ENCODE measurements at regions not wholly inside any gene's neighbourhood (a gene's known extent, or its start where the extent isn't known, plus 50 kb on each side); places are given as distances from the start of the nearest gene placed in this dataset.

DNA sequence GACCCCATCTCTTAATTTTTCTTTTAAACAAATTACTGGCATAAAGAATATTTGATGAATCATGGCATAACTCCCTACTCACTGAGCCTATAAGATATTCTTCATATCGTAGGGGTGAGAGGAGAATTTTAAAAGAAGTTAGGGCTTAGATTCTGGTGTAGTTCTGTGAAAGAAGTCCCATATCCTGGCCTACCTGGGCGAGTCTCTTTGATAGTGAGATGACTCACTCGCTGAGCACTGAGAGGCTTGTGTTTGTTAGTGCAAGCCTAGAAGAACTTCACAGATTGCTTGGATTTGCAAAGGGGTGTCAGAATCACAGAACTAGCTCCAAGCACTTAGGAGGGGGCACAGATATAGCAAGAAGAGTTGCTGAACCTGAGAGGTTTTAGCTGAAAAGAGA, 133.8 kb upstream of the TMC3 start:
- DNase-seq = no peak

GRCh38 chr15:81506936-81507335, 132.9 kb upstream of the TMC3 start:
- no peak for DNase-seq

- no peak for DNase-seq
Observed at GRCh38 chr15:81506071-81506470, 132.1 kb upstream of the TMC3 start.

GRCh38 chr15:81504170-81504905, 130.3 kb upstream of the TMC3 start:
- no peak for DNase-seq

DNA sequence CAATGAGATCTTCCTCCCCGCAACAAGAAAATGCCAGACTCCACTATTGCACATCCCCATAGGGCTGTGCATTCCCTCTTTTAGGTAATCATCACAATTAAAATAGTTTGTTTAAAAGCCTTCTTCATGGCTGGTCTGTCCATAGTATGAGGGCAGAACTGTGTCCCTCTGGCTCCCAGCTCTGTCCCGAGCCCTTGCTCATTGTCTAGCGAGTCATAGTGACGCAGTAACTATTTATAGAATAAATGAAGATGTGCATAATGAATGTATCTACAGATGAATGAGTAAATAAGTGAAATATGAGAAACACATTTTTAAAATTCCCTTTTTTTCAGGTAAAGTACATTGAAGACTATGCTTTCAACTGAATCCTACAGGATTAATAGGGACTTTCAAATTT, 128.4 kb upstream of the TMC3 start:
- DNase-seq = no peak

DNA sequence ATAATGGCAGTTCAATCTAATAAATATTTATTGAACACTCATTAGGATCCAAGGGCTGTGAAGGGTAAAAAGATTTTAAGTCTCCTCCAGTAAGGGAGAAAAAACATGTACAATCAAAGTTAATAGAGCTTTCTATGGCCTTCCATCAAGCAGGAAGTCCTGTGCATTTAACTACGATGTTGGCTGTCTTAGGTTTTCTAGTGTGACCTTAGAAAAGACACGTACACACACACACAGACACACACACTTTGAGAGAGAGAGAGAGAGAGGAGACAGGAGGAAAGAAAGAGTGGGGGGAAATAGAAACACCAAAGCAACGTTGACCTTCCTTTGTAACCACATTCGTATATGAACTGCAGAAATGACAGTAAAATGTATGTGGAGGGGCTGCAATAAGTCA, 126.1 kb upstream of the TMC3 start:
- no peak for DNase-seq

- DNase-seq = no peak
Observed at GRCh38 chr15:81498294-81498693, 124.3 kb upstream of the TMC3 start.

GRCh38 chr15:81497238-81497637, 123.2 kb upstream of the TMC3 start:
- DNase-seq = no peak

- no peak for DNase-seq
Observed at GRCh38 chr15:81495780-81496467, 121.9 kb upstream of the TMC3 start.

- no peak for DNase-seq
Observed at GRCh38 chr15:81492969-81493645, 119.1 kb upstream of the TMC3 start.

GRCh38 chr15:81492331-81492968, 118.4 kb upstream of the TMC3 start:
- DNase-seq = no peak

GRCh38 chr15:81491414-81492096, 117.5 kb upstream of the TMC3 start:
- DNase-seq = no peak

GRCh38 chr15:81485806-81486205, 111.8 kb upstream of the TMC3 start:
- no peak for DNase-seq

GRCh38 chr15:81484086-81484955, 110.3 kb upstream of the TMC3 start:
- DNase-seq = no peak

DNA sequence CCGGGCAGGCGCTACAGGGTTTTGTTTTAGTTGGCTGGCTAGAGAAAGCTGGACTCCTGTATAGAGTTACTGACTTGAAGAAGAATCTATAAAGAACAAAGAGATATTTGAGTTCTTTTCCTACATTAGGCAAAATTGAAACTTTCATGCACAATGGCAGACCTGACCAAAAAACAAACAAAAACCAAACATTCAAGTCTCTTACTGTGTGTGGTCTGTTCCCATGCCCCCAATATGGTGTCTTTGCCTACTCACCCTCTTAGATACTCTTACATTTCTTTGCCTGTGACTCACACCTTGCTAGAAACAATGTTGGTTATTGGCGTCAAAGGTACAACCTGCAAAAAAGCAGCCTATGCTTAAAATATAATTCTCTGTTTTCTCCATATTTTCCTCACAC, 109.5 kb upstream of the TMC3 start:
- no peak for DNase-seq

GRCh38 chr15:81481346-81481745, 107.3 kb upstream of the TMC3 start:
- DNase-seq = no peak

DNA sequence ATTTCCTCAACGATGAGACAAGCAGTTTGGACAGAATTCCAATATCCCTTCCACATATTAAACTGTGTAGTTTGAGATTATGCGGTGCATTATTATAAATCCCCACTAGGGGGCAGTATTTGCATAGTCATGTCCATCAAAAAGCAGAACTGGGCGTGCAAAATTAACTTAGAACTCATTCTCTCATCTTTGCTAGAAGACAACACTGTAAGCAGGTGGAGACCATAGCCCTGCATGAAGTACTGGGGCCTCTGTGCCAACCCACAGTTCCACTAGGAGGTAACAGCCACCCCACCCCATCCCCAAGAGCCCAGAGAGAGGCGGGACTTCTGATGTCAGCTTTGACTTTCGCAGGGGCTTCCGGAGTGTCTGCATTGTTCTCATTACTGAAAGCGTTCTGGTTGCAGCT, 106.6 kb upstream of the TMC3 start:
- DNase-seq = peak; percentile 13 to 46

DNA sequence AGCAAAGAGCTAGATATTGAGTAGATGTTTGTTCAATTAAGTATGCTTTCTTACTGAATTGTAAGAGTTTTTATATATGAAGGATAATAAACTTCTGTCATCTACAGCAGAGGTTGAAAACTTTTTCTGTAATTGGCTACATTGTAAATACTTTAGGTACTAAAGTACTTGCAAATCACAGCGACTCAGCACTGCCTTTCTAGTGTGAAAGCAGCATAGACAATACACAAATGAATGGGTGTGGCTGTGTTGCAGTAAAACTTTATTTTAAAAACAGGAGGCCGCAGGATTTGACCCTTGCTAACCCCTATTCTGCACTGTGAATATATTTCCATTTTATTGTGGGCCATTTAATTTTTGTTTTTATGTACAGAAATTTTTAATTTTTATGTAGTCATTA, 104.3 kb upstream of the TMC3 start:
- DNase-seq = no peak

GRCh38 chr15:81475926-81476325, 101.9 kb upstream of the TMC3 start:
- no peak for DNase-seq

- no peak for DNase-seq
Observed at GRCh38 chr15:81475471-81475870, 101.5 kb upstream of the TMC3 start.

DNA sequence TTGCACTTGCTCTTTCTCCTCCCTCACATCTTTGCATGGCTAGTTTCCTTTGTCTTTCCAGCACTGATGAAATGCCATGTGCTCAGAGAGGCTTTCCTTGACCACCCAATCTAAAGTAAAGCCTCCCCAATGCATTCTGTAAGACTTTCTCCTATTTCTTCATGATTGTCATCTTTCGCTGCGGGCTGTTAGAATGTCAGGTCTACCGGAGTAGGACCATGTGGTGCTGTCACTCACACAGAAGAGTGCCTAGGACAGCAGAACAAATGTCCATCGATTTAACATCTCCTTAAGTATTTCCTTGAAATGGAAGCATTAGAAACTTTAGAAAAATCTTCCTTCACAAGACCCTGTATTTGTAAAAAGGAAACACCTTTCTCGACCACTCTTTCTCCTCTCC, 99.9 kb upstream of the TMC3 start:
- no peak for DNase-seq

- DNase-seq = no peak
Observed at GRCh38 chr15:81473177-81473576, 99.2 kb upstream of the TMC3 start.
